ENCODE measurements at regions not wholly inside any gene's neighbourhood (a gene's known extent, or its start where the extent isn't known, plus 50 kb on each side); places are given as distances from the start of the nearest gene placed in this dataset.

DNA sequence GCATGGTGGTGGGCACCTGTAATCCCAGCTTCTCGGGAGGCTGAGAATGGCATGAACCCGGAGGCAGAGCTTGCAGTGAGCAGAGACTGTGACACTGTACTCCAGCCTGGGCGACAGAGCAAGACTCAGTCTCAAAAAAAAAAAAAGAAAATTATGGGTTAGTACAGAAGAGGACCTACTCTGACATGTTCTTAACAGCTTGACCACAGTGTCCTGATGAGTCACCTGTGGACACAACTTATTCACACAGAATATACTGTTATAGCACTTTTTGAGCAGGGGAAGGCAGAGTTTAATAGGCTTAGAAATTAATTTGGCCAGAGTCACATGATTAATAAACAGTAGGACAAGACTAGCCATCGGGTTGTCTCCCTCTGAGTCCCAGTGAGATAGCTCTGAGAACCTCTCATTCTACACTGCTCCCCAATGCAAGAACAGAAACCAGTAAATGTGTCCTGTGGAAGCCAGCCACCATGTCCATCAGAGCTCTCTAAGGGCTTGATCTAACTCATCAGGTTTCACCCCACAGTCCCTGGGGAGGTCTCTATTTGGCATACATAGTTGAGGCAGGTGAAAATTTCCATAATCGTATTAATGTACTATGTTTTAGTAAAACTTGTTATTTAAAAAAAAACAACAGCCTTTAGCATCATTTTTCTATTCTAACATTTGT is 1077.9 kb upstream of the C9orf72 start:
- TF ChIP-seq, protein P1, sequence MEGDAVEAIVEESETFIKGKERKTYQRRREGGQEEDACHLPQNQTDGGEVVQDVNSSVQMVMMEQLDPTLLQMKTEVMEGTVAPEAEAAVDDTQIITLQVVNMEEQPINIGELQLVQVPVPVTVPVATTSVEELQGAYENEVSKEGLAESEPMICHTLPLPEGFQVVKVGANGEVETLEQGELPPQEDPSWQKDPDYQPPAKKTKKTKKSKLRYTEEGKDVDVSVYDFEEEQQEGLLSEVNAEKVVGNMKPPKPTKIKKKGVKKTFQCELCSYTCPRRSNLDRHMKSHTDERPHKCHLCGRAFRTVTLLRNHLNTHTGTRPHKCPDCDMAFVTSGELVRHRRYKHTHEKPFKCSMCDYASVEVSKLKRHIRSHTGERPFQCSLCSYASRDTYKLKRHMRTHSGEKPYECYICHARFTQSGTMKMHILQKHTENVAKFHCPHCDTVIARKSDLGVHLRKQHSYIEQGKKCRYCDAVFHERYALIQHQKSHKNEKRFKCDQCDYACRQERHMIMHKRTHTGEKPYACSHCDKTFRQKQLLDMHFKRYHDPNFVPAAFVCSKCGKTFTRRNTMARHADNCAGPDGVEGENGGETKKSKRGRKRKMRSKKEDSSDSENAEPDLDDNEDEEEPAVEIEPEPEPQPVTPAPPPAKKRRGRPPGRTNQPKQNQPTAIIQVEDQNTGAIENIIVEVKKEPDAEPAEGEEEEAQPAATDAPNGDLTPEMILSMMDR (IDR thresholded peaks at IDR 0.05): no peak
- ATAC-seq (no peak), DNase-seq (no peak)
- Histone ChIP-seq H3K36me3 (no peaks in the 10 kb centered on the region), H3K4me3 (no peak overlapping the region), H3K27me3 (no peaks in the 10 kb centered on the region), H3K9me3 (no peaks in the 10 kb centered on the region), H3K27ac (no peak overlapping the region), H3K4me1 (no peaks in the 10 kb centered on the region)
- 79 to 81% methylated on average over 5 of the region's 5 CpGs for WGBS, 2 donors
- intact Hi-C loops (cut with DNase I): no loop called here

DNA sequence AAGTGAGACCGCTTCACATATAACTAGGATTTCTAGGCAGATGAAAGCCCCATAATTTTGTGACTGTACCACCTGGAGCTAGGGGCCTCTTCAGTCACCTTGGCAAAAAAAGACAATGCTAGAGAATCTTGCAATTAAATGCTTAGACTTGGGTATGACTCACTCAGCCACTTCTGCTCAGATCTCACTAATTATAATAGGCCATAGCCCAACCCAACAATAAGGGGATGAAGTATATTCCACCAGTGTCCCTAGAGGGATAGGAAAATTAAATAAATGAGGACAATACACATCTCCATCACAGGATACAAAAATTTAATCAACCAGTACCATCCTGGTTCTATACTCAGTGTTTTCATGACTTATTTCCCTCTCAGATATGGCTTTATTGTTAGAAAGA is 1079.9 kb upstream of the C9orf72 start:
- Histone ChIP-seq H3K4me1 (no peaks in the 10 kb centered on the region), H3K27ac (no peak overlapping the region), H3K36me3 (no peaks in the 10 kb centered on the region), H3K27me3 (no peaks in the 10 kb centered on the region), H3K9me3 (no peaks in the 10 kb centered on the region), H3K4me3 (no peak overlapping the region)
- ATAC-seq: no peak
- 84 to 92% methylated on average over 1 of the region's 1 CpG for WGBS, 2 donors
- intact Hi-C loops (cut with DNase I): no loop called here
- TF ChIP-seq, protein P1 (IDR thresholded peaks at IDR 0.05): no peak
- DNase-seq: no peak

DNA sequence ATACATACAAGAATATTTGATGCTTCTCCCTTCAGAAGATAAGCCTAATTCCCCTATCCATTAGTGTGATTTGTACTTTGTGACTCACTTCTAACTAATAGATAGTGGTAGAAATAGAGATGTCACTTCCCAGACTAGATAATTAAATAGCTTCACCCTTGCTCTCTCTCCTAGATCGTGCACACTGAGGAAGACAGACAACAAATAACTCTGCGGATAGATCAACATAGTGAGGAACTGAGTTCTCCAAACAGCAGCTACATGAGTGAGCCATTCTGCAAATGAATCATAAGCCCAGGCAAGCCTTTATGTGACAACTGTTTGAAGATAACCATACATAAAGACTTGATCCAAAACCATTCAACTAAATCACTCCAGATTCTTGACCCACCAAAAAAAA is 1083.4 kb upstream of the C9orf72 start:
- no peak for DNase-seq
- no peaks in the 10 kb centered on the region for H3K9me3 ChIP-seq
- H3K4me1 ChIP-seq: no peaks in the 10 kb centered on the region
- H3K36me3 ChIP-seq: no peaks in the 10 kb centered on the region
- WGBS, 2 donors: 62 to 69% methylated on average over 2 of the region's 2 CpGs
- no peak overlapping the region for H3K27ac ChIP-seq
- intact Hi-C loops (cut with DNase I): no loop called here
- ATAC-seq: no peak
- H3K4me3 ChIP-seq: no peak overlapping the region
- no peaks in the 10 kb centered on the region for H3K27me3 ChIP-seq
- TF ChIP-seq, protein P1 (IDR thresholded peaks at IDR 0.05): no peak

DNA sequence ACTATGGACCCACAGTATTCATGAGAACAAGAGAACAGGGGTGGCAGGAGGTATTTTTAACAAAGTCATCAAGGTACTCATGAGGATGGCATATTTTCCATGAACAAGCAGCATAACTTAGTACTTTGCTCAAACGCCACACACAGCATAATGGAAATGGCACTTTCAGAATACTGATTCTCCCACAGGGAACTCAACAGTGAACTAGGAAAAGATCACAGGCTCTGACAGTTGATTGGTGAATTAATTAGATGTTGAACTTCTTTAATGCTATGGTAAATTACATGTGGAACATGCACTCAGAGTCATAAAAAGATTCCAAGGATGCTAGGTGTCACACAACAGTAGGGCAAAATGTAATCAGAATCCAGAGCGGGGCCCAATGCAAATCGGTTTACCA is 1088.6 kb upstream of the C9orf72 start:
- Histone ChIP-seq H3K36me3 (no peaks in the 10 kb centered on the region), H3K4me1 (no peaks in the 10 kb centered on the region), H3K27me3 (no peaks in the 10 kb centered on the region), H3K27ac (no peak overlapping the region), H3K9me3 (no peaks in the 10 kb centered on the region), H3K4me3 (no peak overlapping the region)
- WGBS, 2 donors: 82 to 83% methylated on average over 3 of the region's 3 CpGs
- no peak for DNase-seq
- ATAC-seq: no peak
- TF ChIP-seq, protein P1 (IDR thresholded peaks at IDR 0.05): no peak
- intact Hi-C loops (cut with DNase I): no loop called here
